Tibial nerve (tissue), 4 donors: ENCODE measurements at regions not wholly inside any gene's neighbourhood (a gene's known extent, or its start where the extent isn't known, plus 50 kb on each side); places are given as distances from the start of the nearest gene placed in this dataset.

Experiments
- DNase-seq, 2 donors: peaks; one replicate each; pipeline ENCODE4 v3.0.0-alpha.2; 2019; ENCODE audit warnings: low spot score in 2 of 2
- H3K27ac ChIP-seq, 4 donors: fragments of 200-600 bp; sonication (generic) in 3 of 4; one replicate each; pipeline ENCODE4 v1.5.1; 2017 to 2019; ENCODE audit warnings: mild to moderate bottlenecking in 1 of 4
- H3K27me3 ChIP-seq, 2 donors: fragments of 200-600 bp; sonication (generic) in 1 of 2; one replicate each; pipeline versions ENCODE4 v1.5.1 to v1.6.0; 2017 to 2019
- H3K36me3 ChIP-seq, 3 donors: fragments of 200-600 bp; sonication (generic); one replicate each; pipeline ENCODE4 v1.5.1; 2018 to 2019
- H3K4me1 ChIP-seq, 4 donors: fragments of 200-600 bp; sonication (generic) in 3 of 4; one replicate each; pipeline ENCODE4 v1.5.1; 2017 to 2019
- H3K4me3 ChIP-seq, 4 donors: fragments of 200-600 bp; sonication (generic) in 3 of 4; one replicate each; pipeline ENCODE4 v1.5.1; 2017 to 2019; ENCODE audit warnings: mild to moderate bottlenecking in 1 of 4, moderate library complexity in 1 of 4
- H3K9me3 ChIP-seq, 4 donors: fragments of 200-600 bp; sonication (generic) in 3 of 4; one replicate each; pipeline ENCODE4 v1.5.1; 2017 to 2019
- CTCF ChIP-seq, 5 experiments: fragments of 200-600 bp in 3 of 5; fragments of 450-650 bp in 2 of 5; sonication (generic) in 3 of 5; IDR thresholded peaks; one replicate each; pipeline ENCODE4 v1.5.1; 2016 to 2019; ENCODE audit warnings: antibody characterized with exemption in 5 of 5, mild to moderate bottlenecking in 3 of 5, moderate library complexity in 2 of 5
- EP300 ChIP-seq, 2 donors: sonication (generic); formaldehyde crosslinking; IDR thresholded peaks; one replicate each; pipeline ENCODE4 v1.6.1; 2017; ENCODE audit warnings: antibody characterized with exemption in 2 of 2, mild to moderate bottlenecking in 1 of 2
- POLR2A ChIP-seq, 2 donors: fragments of 450-650 bp; IDR thresholded peaks; one replicate each; pipeline ENCODE4 v1.6.1; 2017; ENCODE audit warnings: antibody characterized with exemption in 2 of 2, mild to moderate bottlenecking in 2 of 2, moderate library complexity in 2 of 2
- WGBS, 2 donors: methylation state at CpG; one replicate each; pipeline ENCODE4 v1.1.5; 2018; 5-methylcytosine and 5-hydroxymethylcytosine counted together

- no peak for TF ChIP-seq CTCF (IDR thresholded peaks at IDR 0.05)
- no peak for TF ChIP-seq POLR2A (IDR thresholded peaks at IDR 0.05)
- no peak for TF ChIP-seq EP300 (IDR thresholded peaks at IDR 0.05)
- Histone ChIP-seq H3K4me3 (no peak overlapping the region), H3K4me1 (no peaks in the 10 kb centered on the region), H3K27me3 (no peaks in the 10 kb centered on the region), H3K27ac (no peak overlapping the region), H3K36me3 (no peaks in the 10 kb centered on the region), H3K9me3 (no peaks in the 10 kb centered on the region)
- DNase-seq: no peak
Observed at GRCh38 chr3:102748646-102749045, 313.8 kb downstream of the ZPLD1 start.

GRCh38 chr3:102750322-102750721 lies 315.5 kb downstream of the ZPLD1 start:
- Histone ChIP-seq H3K9me3 (no peaks in the 10 kb centered on the region), H3K27me3 (no peaks in the 10 kb centered on the region), H3K4me3 (no peak overlapping the region), H3K4me1 (no peaks in the 10 kb centered on the region), H3K36me3 (no peaks in the 10 kb centered on the region), H3K27ac (no peak overlapping the region)
- TF ChIP-seq EP300 (IDR thresholded peaks at IDR 0.05) (no peak), CTCF (IDR thresholded peaks at IDR 0.05) (no peak)
- no peak for DNase-seq
- WGBS, 2 donors: 86 to 88% methylated on average over 2 of the region's 2 CpGs

- no peaks in the 10 kb centered on the region for H3K4me1 ChIP-seq
- H3K27ac ChIP-seq: no peak overlapping the region
- no peak for DNase-seq
- H3K27me3 ChIP-seq: no peaks in the 10 kb centered on the region
- no peak for TF ChIP-seq EP300 (IDR thresholded peaks at IDR 0.05)
- TF ChIP-seq CTCF (IDR thresholded peaks at IDR 0.05): no peak
- no peak for TF ChIP-seq POLR2A (IDR thresholded peaks at IDR 0.05)
- no peak overlapping the region for H3K4me3 ChIP-seq
- no peaks in the 10 kb centered on the region for H3K36me3 ChIP-seq
- H3K9me3 ChIP-seq: peaks cover 0 to 7% (median 0%) of the 10 kb centered on the region in 4 donors
Observed at GRCh38 chr3:102753901-102754300, 319.1 kb downstream of the ZPLD1 start.

- TF ChIP-seq POLR2A (IDR thresholded peaks at IDR 0.05) (no peak), CTCF (IDR thresholded peaks at IDR 0.05) (no peak), EP300 (IDR thresholded peaks at IDR 0.05) (no peak)
- Histone ChIP-seq H3K4me3 (no peak overlapping the region), H3K9me3 (peaks cover 0 to 13% (median 0%) of the 10 kb centered on the region in 4 donors), H3K4me1 (no peaks in the 10 kb centered on the region), H3K36me3 (no peaks in the 10 kb centered on the region), H3K27me3 (no peaks in the 10 kb centered on the region), H3K27ac (no peak overlapping the region)
- no peak for DNase-seq
- WGBS, 2 donors: 53 to 67% methylated on average over 2 of the region's 2 CpGs
Observed at GRCh38 chr3:102756706-102757105, 321.9 kb downstream of the ZPLD1 start.

GRCh38 chr3:102757950-102758349 lies 323.1 kb downstream of the ZPLD1 start:
- Histone ChIP-seq H3K9me3 (peaks cover 0 to 13% (median 0%) of the 10 kb centered on the region in 4 donors), H3K4me1 (no peaks in the 10 kb centered on the region), H3K27ac (no peak overlapping the region), H3K27me3 (no peaks in the 10 kb centered on the region), H3K36me3 (no peaks in the 10 kb centered on the region), H3K4me3 (no peak overlapping the region)
- TF ChIP-seq POLR2A (IDR thresholded peaks at IDR 0.05): no peak
- no peak for TF ChIP-seq EP300 (IDR thresholded peaks at IDR 0.05)
- TF ChIP-seq CTCF (IDR thresholded peaks at IDR 0.05): no peak
- DNase-seq: no peak
- 85% methylated on average over 2 of the region's 2 CpGs for WGBS, 2 donors
